CD4-positive, alpha-beta T cell (primary cell): ENCODE measurements at regions not wholly inside any gene's neighbourhood (a gene's known extent, or its start where the extent isn't known, plus 50 kb on each side); places are given as distances from the start of the nearest gene placed in this dataset.
A peak's percentile ranks its signal among the peaks of the same experiment; 100 is the strongest.

Experiments used
- ATAC-seq: fragments of 200-7000 bp; cut with Tn5 transposase; one replicate; pipeline ENCODE4 v1.10.0; 2022; ENCODE audit warnings: mild to moderate bottlenecking; ENCODE audit not compliant: poor library complexity
- CTCF ChIA-PET: fragments of 350-600 bp; sonication (Branson Sonifier 250); formaldehyde crosslinking; loops from one replicate; lab custom pipeline; 2021; ENCODE audit warnings: antibody characterized with exemption, inconsistent platforms; lab: Charles Lee
- POLR2A ChIA-PET: fragments of 350-600 bp; sonication (Branson Sonifier 250); formaldehyde crosslinking; loops from one replicate; lab custom pipeline; 2021; ENCODE audit warnings: antibody characterized with exemption, inconsistent platforms; lab: Charles Lee
- DNase-seq, 14 experiments: peaks; one replicate each; pipeline ENCODE4 v3.0.0-alpha.2; 2013 to 2020; ENCODE audit warnings: mixed read lengths in 2 of 14
- H3K27ac ChIP-seq, 2 donors: one replicate each; pipeline versions ENCODE4 v1.5.1 to v1.7.0; 2013; ENCODE audit warnings: low read length in 2 of 2, low read depth in 1 of 2, mild to moderate bottlenecking in 1 of 2
- H3K27me3 ChIP-seq, 2 experiments: 1 replicate in 1 of 2; 2 replicates in 1 of 2; pipeline versions ENCODE4 v1.6.1 to v1.7.0; 2013; ENCODE audit warnings: low read length in 2 of 2, control low read depth in 1 of 2, mild to moderate bottlenecking in 1 of 2, moderate library complexity in 1 of 2; ENCODE audit not compliant: insufficient read depth in 2 of 2, control insufficient read depth in 1 of 2
- H3K36me3 ChIP-seq: one replicate; pipeline ENCODE4 v1.6.1; 2013; ENCODE audit warnings: low read length, control low read depth; ENCODE audit not compliant: insufficient read depth
- H3K4me1 ChIP-seq: one replicate; pipeline ENCODE4 v1.6.1; 2013; ENCODE audit warnings: low read length, control low read depth; ENCODE audit not compliant: insufficient read depth
- H3K4me3 ChIP-seq: one replicate; pipeline ENCODE4 v1.5.1; 2013; ENCODE audit warnings: mild to moderate bottlenecking, low read length, moderate library complexity
- H3K9me3 ChIP-seq, 2 experiments: 1 replicate in 1 of 2; 2 replicates in 1 of 2; pipeline versions ENCODE4 v1.6.1 to v1.7.0; 2013; ENCODE audit warnings: low read length in 2 of 2, mild to moderate bottlenecking in 2 of 2, control low read depth in 1 of 2, moderate library complexity in 1 of 2; ENCODE audit not compliant: control insufficient read depth in 1 of 2, insufficient read depth in 1 of 2
- H3K27ac Mint-ChIP-seq: one replicate; pipeline ENCODE4 v1.8.0; 2020; ENCODE audit warnings: mixed read lengths
- H3K27me3 Mint-ChIP-seq: one replicate; pipeline ENCODE4 v1.8.0; 2021; ENCODE audit warnings: mixed read lengths
- H3K36me3 Mint-ChIP-seq: one replicate; pipeline ENCODE4 v1.8.0; 2021; ENCODE audit warnings: low read depth, mixed read lengths
- H3K4me1 Mint-ChIP-seq: one replicate; pipeline ENCODE4 v1.8.0; 2021; ENCODE audit warnings: low read depth, mixed read lengths
- H3K4me3 Mint-ChIP-seq: one replicate; pipeline ENCODE4 v1.8.0; 2020; ENCODE audit warnings: mild to moderate bottlenecking, mixed read lengths
- H3K9me3 Mint-ChIP-seq: one replicate; pipeline ENCODE4 v1.8.0; 2020; ENCODE audit warnings: mixed read lengths
- CTCF ChIP-seq: fragments of 200-600 bp; IDR thresholded peaks from one replicate; pipeline ENCODE4 v1.8.0; 2022; ENCODE audit warnings: antibody characterized with exemption, mild to moderate bottlenecking
- intact Hi-C, 2 experiments: fragments of 100-400 bp; cut with DNase I in 1 of 2; cut with micrococcal nuclease in 1 of 2; formaldehyde crosslinking; loops; one replicate each; pipeline versions ENCODE4 v1.15.1 to v1.9.0; 2023 to 2025; cut with DNase I, micrococcal nuclease

- intact Hi-C loops, result no loop called here
- ATAC-seq, result no peak
Observed at GRCh38 chr1:59143133-59143487, 153.8 kb upstream of the FGGY start.

GRCh38 chr1:59143811-59144210 lies 153.1 kb upstream of the FGGY start:
- no peak for ATAC-seq
- POLR2A ChIA-PET, result no interaction called here
- no peak overlapping the region for H3K27ac Mint-ChIP-seq

More at GRCh38 chr1:59143133-59143487, 153.8 kb upstream of the FGGY start:
- H3K4me3 Mint-ChIP-seq, result no peak overlapping the region
- ChIA-PET CTCF (no interaction called here), POLR2A (no interaction called here)
- Histone ChIP-seq H3K36me3 (no peaks in the 10 kb centered on the region), H3K27me3 (no peaks in the 10 kb centered on the region), H3K27ac (no peak overlapping the region), H3K4me3 (no peak overlapping the region), H3K4me1 (peaks cover 10% of the 10 kb centered on the region), H3K9me3 (no peaks in the 10 kb centered on the region)
- DNase-seq, result peak in 2 of 14 experiments; percentile 39
- H3K27ac Mint-ChIP-seq, result no peak overlapping the region
- TF ChIP-seq CTCF, result no peak
- no peaks in the 10 kb centered on the region for H3K36me3 Mint-ChIP-seq
- H3K27me3 Mint-ChIP-seq, result peaks cover 13% of the 10 kb centered on the region
- H3K4me1 Mint-ChIP-seq, result peaks cover 12% of the 10 kb centered on the region
- no peaks in the 10 kb centered on the region for H3K9me3 Mint-ChIP-seq

DNA sequence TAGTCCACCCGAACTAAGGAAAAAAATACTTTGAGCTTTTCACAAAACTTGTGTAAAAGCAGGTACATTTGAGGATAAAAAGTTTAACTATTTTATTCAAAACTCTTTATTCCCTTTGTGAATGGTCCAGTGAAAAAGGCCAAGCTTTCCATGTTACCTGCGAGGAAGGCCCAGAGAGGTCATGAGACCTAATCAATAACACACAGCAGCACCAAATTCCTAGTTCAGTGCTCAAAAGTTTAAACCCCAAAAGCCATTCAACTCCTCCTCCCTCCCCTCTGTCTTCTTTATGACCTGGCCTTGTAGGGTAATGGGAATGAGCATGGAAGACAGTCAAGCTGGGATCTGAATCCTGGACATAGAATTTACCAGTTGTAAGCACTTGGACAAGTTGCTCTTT lies 151.9 kb upstream of the FGGY start:
- Mint-ChIP-seq H3K27ac (no peak overlapping the region), H3K4me3 (no peak overlapping the region), H3K36me3 (no peaks in the 10 kb centered on the region), H3K9me3 (no peaks in the 10 kb centered on the region), H3K27me3 (peaks cover 13% of the 10 kb centered on the region), H3K4me1 (peaks cover 7% of the 10 kb centered on the region)
- Histone ChIP-seq H3K4me3 (no peak overlapping the region), H3K9me3 (no peaks in the 10 kb centered on the region), H3K4me1 (peaks cover 10% of the 10 kb centered on the region), H3K36me3 (no peaks in the 10 kb centered on the region), H3K27ac (no peak overlapping the region), H3K27me3 (no peaks in the 10 kb centered on the region)
- ATAC-seq (no peak), DNase-seq (no peak)
- ChIA-PET POLR2A (no interaction called here), CTCF (no interaction called here)
- intact Hi-C loops, result no loop called here
- no peak for TF ChIP-seq CTCF

More at GRCh38 chr1:59143811-59144210, 153.1 kb upstream of the FGGY start:
- Mint-ChIP-seq H3K4me1 (peaks cover 7% of the 10 kb centered on the region), H3K9me3 (no peaks in the 10 kb centered on the region), H3K36me3 (no peaks in the 10 kb centered on the region), H3K27me3 (peaks cover 13% of the 10 kb centered on the region), H3K4me3 (no peak overlapping the region)
- CTCF ChIA-PET, result no interaction called here
- no peak for DNase-seq
- H3K9me3 ChIP-seq, result no peaks in the 10 kb centered on the region
- no peak overlapping the region for H3K4me3 ChIP-seq
- H3K27ac ChIP-seq, result no peak overlapping the region
- intact Hi-C loops, result no loop called here
- TF ChIP-seq CTCF, result no peak
- no peaks in the 10 kb centered on the region for H3K27me3 ChIP-seq
- no peaks in the 10 kb centered on the region for H3K36me3 ChIP-seq
- peaks cover 10% of the 10 kb centered on the region for H3K4me1 ChIP-seq
